ENCODE measurements at regions not wholly inside any gene's neighbourhood (a gene's known extent, or its start where the extent isn't known, plus 50 kb on each side); places are given as distances from the start of the nearest gene placed in this dataset.

GRCh38 chr22:44409974-44410316 lies 88.1 kb downstream of the RTL6 start:
- Histone ChIP-seq H3K4me1 (ENCODE audit: control insufficient read depth, extremely low read depth, insufficient read depth, low read length) (no peaks in the 10 kb centered on the region), H3K27me3 (ENCODE audit: control insufficient read depth in 2 of 2, insufficient read depth in 2 of 2, low read length in 2 of 2) (no peaks in the 10 kb centered on the region), H3K9me3 (replicated peaks; ENCODE audit: control insufficient read depth, insufficient read depth, low read length) (no peaks in the 10 kb centered on the region), H4K20me1 (replicated peaks; ENCODE audit: control insufficient read depth, extremely low read depth, insufficient read depth, low read length) (no peaks in the 10 kb centered on the region), H3K4me2 (ENCODE audit: insufficient read depth, low read length) (no peak overlapping the region), H3K27ac (ENCODE audit: insufficient read depth, low read depth, low read length) (no peak overlapping the region), H3K9me1 (replicated peaks; ENCODE audit: control insufficient read depth, extremely low read depth, insufficient read depth, low read length) (no peaks in the 10 kb centered on the region), H3K79me2 (ENCODE audit: control insufficient read depth, insufficient read depth, low read length) (no peaks in the 10 kb centered on the region), H3K36me3 (ENCODE audit: control insufficient read depth in 2 of 2, extremely low read depth in 1 of 2, insufficient read depth in 2 of 2, low read length in 2 of 2) (no peaks in the 10 kb centered on the region), H3K4me3 (replicated peaks in 1 of 3; ENCODE audit: insufficient read depth in 1 of 3, low read depth in 1 of 3, low read length in 3 of 3) (no peak overlapping the region), H3K9ac (replicated peaks; ENCODE audit: extremely low read depth, insufficient read depth, low read length) (no peak overlapping the region), H2AFZ (ENCODE audit: low read depth, low read length) (no peak overlapping the region)
- TF ChIP-seq FOS (IDR thresholded peaks at IDR 0.05; ENCODE audit: borderline replicate concordance, insufficient read depth, low read length) (no peak), MAX (IDR thresholded peaks at IDR 0.05; ENCODE audit: insufficient read depth, insufficient read length) (no peak), POLR2A (IDR thresholded peaks at IDR 0.05; ENCODE audit: low read depth, low read length) (no peak), POLR2AphosphoS5 (IDR thresholded peaks at IDR 0.05; ENCODE audit: insufficient read depth, low read depth, low read length) (no peak), JUN (IDR thresholded peaks at IDR 0.05; ENCODE audit: borderline replicate concordance, insufficient read depth, insufficient read length, low read depth) (no peak), GATA2 (IDR thresholded peaks at IDR 0.05; ENCODE audit: insufficient read depth, insufficient read length, low read depth, low read length) (no peak), MYC (IDR thresholded peaks at IDR 0.05; ENCODE audit: low read depth, low read length) (no peak), CTCF (IDR thresholded peaks at IDR 0.05; ENCODE audit: extremely low read depth in 1 of 2, insufficient read depth in 1 of 2, low read depth in 1 of 2, low read length in 2 of 2) (no peak), EZH2 (IDR thresholded peaks at IDR 0.05; ENCODE audit: borderline replicate concordance, low read depth, low read length, severe bottlenecking) (no peak)
- dilution Hi-C loops (cut with MboI; ENCODE audit: extremely low pct_ligation_motif_present, low sequenced_read_pairs) (no loop called here), intact Hi-C loops (cut with micrococcal nuclease) (no loop called here)
- no TSS peak for BruUV-seq (replicated peaks)
- DNase-seq (ENCODE audit: low read depth, low spot score) (no peak), FAIRE-seq (no peak)
- ChIA-PET CTCF (no interaction called here), POLR2A (no interaction called here)

All from endothelial cell of umbilical vein (primary cell).